Retinal pigment epithelial cell (primary cell): ENCODE measurements at regions not wholly inside any gene's neighbourhood (a gene's known extent, or its start where the extent isn't known, plus 50 kb on each side); places are given as distances from the start of the nearest gene placed in this dataset.

ENCODE experiments used
- DNase-seq: peaks from one replicate; pipeline ENCODE4 v3.0.0-alpha.2; 2010; ENCODE audit warnings: low read depth
- H3K4me3 ChIP-seq: 2 replicates; pipeline ENCODE4 v1.5.1; 2011; ENCODE audit warnings: mild to moderate bottlenecking, low read length, control low read depth, moderate library complexity
- TF ChIP-seq, protein P1 (sequence below): conservative IDR thresholded peaks from 2 replicates; pipeline ENCODE4 v1.5.1; 2011; ENCODE audit warnings: low read depth, low read length, control low read depth, inconsistent platforms

DNA sequence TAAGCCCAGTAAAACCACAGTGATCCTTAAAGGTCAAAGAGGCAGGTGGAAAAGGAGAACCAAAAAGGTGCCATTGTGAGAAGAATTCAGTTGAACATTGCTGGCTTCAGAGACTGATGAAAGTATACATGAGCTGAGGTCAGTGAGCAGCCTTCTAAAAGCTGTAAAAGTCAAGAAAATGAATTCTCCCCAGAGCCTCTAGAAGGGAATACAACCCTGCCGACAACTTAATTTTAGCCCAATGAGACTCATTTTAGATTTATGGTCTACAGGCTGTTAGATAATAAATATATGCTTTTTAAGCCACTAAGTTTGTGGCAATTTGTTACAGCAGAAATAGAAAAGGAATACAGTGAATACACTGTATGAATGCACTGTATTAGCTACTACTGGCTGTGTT is 911.4 kb downstream of the TRIB2 start:
- DNase-seq, result no peak

DNA sequence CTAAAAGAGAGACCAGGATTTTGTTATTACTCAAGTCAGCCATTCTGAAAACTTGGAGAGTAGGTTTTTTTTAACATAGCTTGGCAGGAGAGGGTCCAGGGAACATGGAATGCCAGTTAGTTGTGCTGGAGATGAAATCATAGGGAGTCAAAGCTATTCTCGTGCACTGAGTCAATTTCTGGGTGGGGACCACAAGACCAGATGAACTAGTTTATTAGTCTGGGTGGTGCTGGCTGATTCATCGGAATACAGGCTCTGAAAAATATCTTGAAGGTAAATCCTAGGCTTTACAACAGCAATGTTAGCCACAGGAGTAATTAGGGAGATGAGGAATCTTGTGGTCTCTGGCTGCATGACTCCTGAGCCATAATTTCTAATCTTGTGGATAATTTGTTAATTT is 921.4 kb downstream of the TRIB2 start:
- peak; percentile 25 for DNase-seq
- H3K4me3 ChIP-seq, result no peak overlapping the region
- TF ChIP-seq, protein P1, sequence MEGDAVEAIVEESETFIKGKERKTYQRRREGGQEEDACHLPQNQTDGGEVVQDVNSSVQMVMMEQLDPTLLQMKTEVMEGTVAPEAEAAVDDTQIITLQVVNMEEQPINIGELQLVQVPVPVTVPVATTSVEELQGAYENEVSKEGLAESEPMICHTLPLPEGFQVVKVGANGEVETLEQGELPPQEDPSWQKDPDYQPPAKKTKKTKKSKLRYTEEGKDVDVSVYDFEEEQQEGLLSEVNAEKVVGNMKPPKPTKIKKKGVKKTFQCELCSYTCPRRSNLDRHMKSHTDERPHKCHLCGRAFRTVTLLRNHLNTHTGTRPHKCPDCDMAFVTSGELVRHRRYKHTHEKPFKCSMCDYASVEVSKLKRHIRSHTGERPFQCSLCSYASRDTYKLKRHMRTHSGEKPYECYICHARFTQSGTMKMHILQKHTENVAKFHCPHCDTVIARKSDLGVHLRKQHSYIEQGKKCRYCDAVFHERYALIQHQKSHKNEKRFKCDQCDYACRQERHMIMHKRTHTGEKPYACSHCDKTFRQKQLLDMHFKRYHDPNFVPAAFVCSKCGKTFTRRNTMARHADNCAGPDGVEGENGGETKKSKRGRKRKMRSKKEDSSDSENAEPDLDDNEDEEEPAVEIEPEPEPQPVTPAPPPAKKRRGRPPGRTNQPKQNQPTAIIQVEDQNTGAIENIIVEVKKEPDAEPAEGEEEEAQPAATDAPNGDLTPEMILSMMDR, result no peak

More for the DNA sequence above, 911.4 kb downstream of the TRIB2 start:
- H3K4me3 ChIP-seq, result no peak overlapping the region
- TF ChIP-seq, protein P1, result no peak

DNA sequence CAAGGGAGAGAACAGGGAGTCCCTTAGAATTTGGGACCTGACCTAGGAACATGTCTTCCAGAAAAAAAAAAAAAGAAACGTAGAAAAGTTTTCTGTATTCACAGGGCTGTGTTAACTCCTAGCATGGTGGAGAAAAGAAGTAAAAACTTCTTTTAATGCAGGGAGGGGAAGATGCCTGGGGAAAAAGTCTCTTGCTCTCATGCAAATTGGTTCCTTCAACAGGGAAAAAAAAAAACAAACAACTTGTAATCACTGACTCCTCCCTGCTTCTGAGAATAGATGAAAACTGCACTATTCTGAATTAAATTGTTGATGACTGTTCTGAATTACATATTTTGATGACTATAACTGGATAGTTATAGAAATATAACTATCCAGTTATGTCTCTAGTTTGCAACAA is 933.2 kb downstream of the TRIB2 start:
- DNase-seq, result no peak
- TF ChIP-seq, protein P1, result no peak
- no peak overlapping the region for H3K4me3 ChIP-seq

- DNase-seq, result no peak
- H3K4me3 ChIP-seq, result no peak overlapping the region
- TF ChIP-seq, protein P1, result no peak
These were observed 933.9 kb downstream of the TRIB2 start for GRCh38 chr2:13650586-13651180.

DNA sequence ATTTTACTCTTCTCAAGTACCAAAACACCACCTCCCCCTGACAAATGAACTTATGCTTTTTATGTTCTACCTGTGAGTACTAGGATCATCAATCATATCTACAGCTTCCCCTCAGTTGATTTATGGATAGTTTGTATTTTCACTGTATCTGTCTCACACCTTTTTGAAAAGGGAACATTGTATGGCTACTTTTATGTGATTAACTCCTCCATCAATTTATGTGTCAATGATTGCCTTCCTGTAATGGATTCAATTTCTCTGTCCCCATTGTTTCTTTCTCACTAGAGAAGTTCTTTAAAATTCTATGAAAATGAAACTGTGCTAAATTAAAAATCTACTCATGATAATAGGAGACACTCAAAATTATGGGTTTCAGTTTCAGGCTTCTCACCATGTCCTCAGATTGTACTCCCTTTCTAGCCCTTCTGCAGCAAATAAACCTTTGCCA is 935.0 kb downstream of the TRIB2 start:
- DNase-seq, result no peak
- no peak overlapping the region for H3K4me3 ChIP-seq
- TF ChIP-seq, protein P1, result no peak

DNA sequence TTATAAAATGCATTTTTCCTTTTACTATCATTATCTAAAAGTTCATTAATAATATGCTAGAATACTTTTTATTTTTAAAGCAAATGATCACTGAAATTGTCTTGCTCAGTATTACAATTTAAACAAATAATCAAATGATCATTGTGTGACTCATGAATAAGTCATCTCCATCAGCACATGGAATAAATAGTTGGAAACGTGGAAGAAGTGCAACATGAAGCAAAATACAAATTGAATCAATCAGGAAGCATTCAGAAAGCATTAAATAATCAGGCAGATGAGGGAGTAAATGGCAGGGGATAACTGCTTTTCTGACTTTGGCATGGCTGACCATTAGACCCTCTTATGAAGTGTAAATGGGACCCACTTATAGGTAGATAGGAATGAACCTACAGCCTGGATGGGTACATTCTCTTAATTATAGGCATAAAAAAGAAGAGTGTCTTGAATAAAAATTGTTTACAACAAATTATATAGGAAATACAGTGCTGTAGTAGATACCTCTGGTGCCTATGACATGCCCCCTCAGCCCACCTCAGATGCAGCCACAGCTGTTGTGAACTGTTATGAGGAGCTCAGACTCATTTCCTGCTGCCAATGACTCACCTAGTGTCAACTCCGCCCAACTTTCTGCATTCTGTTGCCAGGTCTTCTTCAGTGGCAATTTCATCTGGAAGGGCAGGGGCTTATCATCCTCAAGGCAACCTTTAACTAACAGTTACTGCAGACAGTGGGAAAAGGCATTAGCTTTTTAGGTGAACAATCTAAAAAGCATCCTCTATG is 936.0 kb downstream of the TRIB2 start:
- no peak for DNase-seq
- no peak overlapping the region for H3K4me3 ChIP-seq
- TF ChIP-seq, protein P1, result no peak

GRCh38 chr2:13654416-13654815 is 937.7 kb downstream of the TRIB2 start:
- no peak for DNase-seq
- TF ChIP-seq, protein P1, result no peak
- H3K4me3 ChIP-seq, result no peak overlapping the region
